HEK293 (cell line): ENCODE measurements at regions not wholly inside any gene's neighbourhood (a gene's known extent, or its start where the extent isn't known, plus 50 kb on each side); places are given as distances from the start of the nearest gene placed in this dataset.

ENCODE experiments used
- CTCF ChIA-PET: fragments of 350-600 bp; formaldehyde crosslinking; extraction: SDS; loops from one replicate; lab custom pipeline; 2021; ENCODE audit warnings: antibody characterized with exemption; lab: Yijun Ruan, JAX
- POLR2A ChIA-PET: fragments of 300-600 bp; formaldehyde crosslinking; extraction: SDS; loops from one replicate; lab custom pipeline; 2020; ENCODE audit warnings: antibody characterized with exemption, inconsistent platforms; lab: Yijun Ruan, JAX
- H3K27ac ChIP-seq: fragments of 200-500 bp; sonication (Bioruptor generic); 2 replicates; pipeline ENCODE4 v1.5.1; 2014; ENCODE audit warnings: low read depth, low read length, control low read depth, inconsistent platforms; ENCODE audit errors: extremely low read depth
- H3K36me3 ChIP-seq, 2 experiments: fragments of 200-500 bp in 1 of 2; sonication (Bioruptor generic) in 1 of 2; 1 replicate in 1 of 2; 2 replicates in 1 of 2; pipeline ENCODE4 v1.5.1; 2014 to 2017; ENCODE audit warnings: inconsistent platforms in 2 of 2, low read length in 2 of 2; ENCODE audit not compliant: control insufficient read depth in 2 of 2, insufficient read depth in 1 of 2
- H3K4me1 ChIP-seq: fragments of 200-500 bp; sonication (Bioruptor generic); 2 replicates; pipeline ENCODE4 v1.5.1; 2014; ENCODE audit warnings: mild to moderate bottlenecking, low read length, inconsistent platforms; ENCODE audit not compliant: control insufficient read depth, insufficient read depth
- H3K4me3 ChIP-seq: 2 replicates; pipeline ENCODE4 v1.5.1; 2011; ENCODE audit warnings: low read depth, mild to moderate bottlenecking, control low read depth, low read length, moderate library complexity
- H3K9me3 ChIP-seq: fragments of 200-500 bp; sonication (Bioruptor generic); 2 replicates; pipeline ENCODE4 v1.5.1; 2014; ENCODE audit warnings: low read depth, low read length, inconsistent platforms; ENCODE audit not compliant: control insufficient read depth, insufficient read depth
- GLIS1 ChIP-seq: fragments of 450-650 bp; formaldehyde crosslinking; IDR thresholded peaks from 2 replicates; pipeline ENCODE4 v1.5.1; 2016; ENCODE audit warnings: missing biosample characterization, missing genetic modification characterization
- GLIS2 ChIP-seq: fragments of 450-650 bp; formaldehyde crosslinking; IDR thresholded peaks from 2 replicates; pipeline ENCODE4 v1.5.1; 2016; ENCODE audit warnings: missing biosample characterization, missing genetic modification characterization
- KLF8 ChIP-seq: fragments of 450-650 bp; formaldehyde crosslinking; IDR thresholded peaks from 2 replicates; pipeline ENCODE4 v1.5.1; 2016; ENCODE audit warnings: missing biosample characterization, missing genetic modification characterization
- KLF9 ChIP-seq: fragments of 450-650 bp; formaldehyde crosslinking; IDR thresholded peaks from 2 replicates; pipeline ENCODE4 v1.5.1; 2016; ENCODE audit warnings: missing biosample characterization, missing genetic modification characterization, low read depth
- SP2 ChIP-seq: fragments of 450-650 bp; formaldehyde crosslinking; IDR thresholded peaks from 2 replicates; pipeline ENCODE4 v1.5.1; 2016; ENCODE audit warnings: missing biosample characterization, missing genetic modification characterization
- YY2 ChIP-seq: fragments of 450-650 bp; formaldehyde crosslinking; IDR thresholded peaks from 2 replicates; pipeline ENCODE4 v1.5.1; 2016; ENCODE audit warnings: missing biosample characterization, missing genetic modification characterization
- ZBTB1 ChIP-seq: fragments of 450-650 bp; formaldehyde crosslinking; IDR thresholded peaks from 2 replicates; pipeline ENCODE4 v1.5.1; 2016; ENCODE audit warnings: missing biosample characterization, missing genetic modification characterization
- ZBTB17 ChIP-seq: fragments of 450-650 bp; formaldehyde crosslinking; IDR thresholded peaks from 2 replicates; pipeline ENCODE4 v1.5.1; 2016; ENCODE audit warnings: missing biosample characterization, missing genetic modification characterization
- ZBTB8A ChIP-seq: fragments of 450-650 bp; formaldehyde crosslinking; IDR thresholded peaks from 2 replicates; pipeline ENCODE4 v1.5.1; 2016; ENCODE audit warnings: missing biosample characterization, missing genetic modification characterization
- ZFP37 ChIP-seq: fragments of 450-650 bp; formaldehyde crosslinking; IDR thresholded peaks from 2 replicates; pipeline ENCODE4 v1.5.1; 2016; ENCODE audit warnings: missing biosample characterization, missing genetic modification characterization
- ZNF184 ChIP-seq: fragments of 450-650 bp; IDR thresholded peaks from 2 replicates; pipeline ENCODE4 v1.5.1; 2018; ENCODE audit warnings: missing biosample characterization, mild to moderate bottlenecking, missing genetic modification characterization
- ZNF211 ChIP-seq: fragments of 450-650 bp; formaldehyde crosslinking; IDR thresholded peaks from 2 replicates; pipeline ENCODE4 v1.5.1; 2016; ENCODE audit warnings: low read depth, missing biosample characterization, missing genetic modification characterization
- ZNF214 ChIP-seq: fragments of 450-650 bp; formaldehyde crosslinking; IDR thresholded peaks from 2 replicates; pipeline ENCODE4 v1.5.1; 2017; ENCODE audit warnings: missing biosample characterization, mild to moderate bottlenecking, missing genetic modification characterization, borderline replicate concordance
- ZNF223 ChIP-seq: fragments of 450-650 bp; formaldehyde crosslinking; IDR thresholded peaks from 2 replicates; pipeline ENCODE4 v1.5.1; 2016; ENCODE audit warnings: missing biosample characterization, missing genetic modification characterization
- ZNF248 ChIP-seq: fragments of 450-650 bp; formaldehyde crosslinking; IDR thresholded peaks from 2 replicates; pipeline ENCODE4 v1.5.1; 2017; ENCODE audit warnings: missing biosample characterization, missing genetic modification characterization
- ZNF335 ChIP-seq: fragments of 450-650 bp; formaldehyde crosslinking; conservative IDR thresholded peaks from 2 replicates; pipeline ENCODE4 v1.5.1; 2016; ENCODE audit warnings: missing biosample characterization, missing genetic modification characterization
- ZNF530 ChIP-seq: fragments of 450-650 bp; formaldehyde crosslinking; IDR thresholded peaks from 2 replicates; pipeline ENCODE4 v1.5.1; 2016; ENCODE audit warnings: low read depth, missing biosample characterization, missing genetic modification characterization
- ZNF610 ChIP-seq: fragments of 450-650 bp; formaldehyde crosslinking; IDR thresholded peaks from 2 replicates; pipeline ENCODE4 v1.5.1; 2016; ENCODE audit warnings: missing biosample characterization, missing genetic modification characterization, borderline replicate concordance
- ZNF621 ChIP-seq: fragments of 450-650 bp; formaldehyde crosslinking; IDR thresholded peaks from 2 replicates; pipeline ENCODE4 v1.5.1; 2017; ENCODE audit warnings: missing biosample characterization, missing genetic modification characterization
- ZNF776 ChIP-seq: fragments of 450-650 bp; formaldehyde crosslinking; IDR thresholded peaks from 2 replicates; pipeline ENCODE4 v1.5.0; 2017; ENCODE audit warnings: missing biosample characterization, missing genetic modification characterization, borderline replicate concordance
- ZNF777 ChIP-seq: fragments of 450-650 bp; formaldehyde crosslinking; IDR thresholded peaks from 2 replicates; pipeline ENCODE4 v1.5.1; 2017; ENCODE audit warnings: missing biosample characterization, missing genetic modification characterization, borderline replicate concordance
- ZNF843 ChIP-seq: fragments of 450-650 bp; formaldehyde crosslinking; IDR thresholded peaks from 2 replicates; pipeline ENCODE4 v1.5.1; 2016; ENCODE audit warnings: missing biosample characterization, missing genetic modification characterization
- ZSCAN30 ChIP-seq: fragments of 450-650 bp; IDR thresholded peaks from 2 replicates; pipeline ENCODE4 v1.5.1; 2018; ENCODE audit warnings: missing biosample characterization, mild to moderate bottlenecking, missing genetic modification characterization, moderate library complexity
- ZXDB ChIP-seq: fragments of 450-650 bp; formaldehyde crosslinking; IDR thresholded peaks from 2 replicates; pipeline ENCODE4 v1.5.1; 2016; ENCODE audit warnings: missing biosample characterization, missing genetic modification characterization
- TF ChIP-seq, protein P1 (sequence below): fragments of 450-650 bp; formaldehyde crosslinking; optimal IDR thresholded peaks from 2 replicates; pipeline ENCODE3; 2016; ENCODE audit warnings: missing biosample characterization, mild to moderate bottlenecking, missing genetic modification characterization
- TF ChIP-seq, protein P2 (sequence below): fragments of 450-650 bp; formaldehyde crosslinking; IDR thresholded peaks from 2 replicates; pipeline ENCODE4 v1.5.1; 2017; ENCODE audit warnings: missing biosample characterization, missing genetic modification characterization
- TF ChIP-seq, protein P3 (sequence below): fragments of 450-650 bp; formaldehyde crosslinking; IDR thresholded peaks from 2 replicates; pipeline ENCODE4 v1.5.0; 2017; ENCODE audit warnings: missing biosample characterization, missing genetic modification characterization, borderline replicate concordance

DNA sequence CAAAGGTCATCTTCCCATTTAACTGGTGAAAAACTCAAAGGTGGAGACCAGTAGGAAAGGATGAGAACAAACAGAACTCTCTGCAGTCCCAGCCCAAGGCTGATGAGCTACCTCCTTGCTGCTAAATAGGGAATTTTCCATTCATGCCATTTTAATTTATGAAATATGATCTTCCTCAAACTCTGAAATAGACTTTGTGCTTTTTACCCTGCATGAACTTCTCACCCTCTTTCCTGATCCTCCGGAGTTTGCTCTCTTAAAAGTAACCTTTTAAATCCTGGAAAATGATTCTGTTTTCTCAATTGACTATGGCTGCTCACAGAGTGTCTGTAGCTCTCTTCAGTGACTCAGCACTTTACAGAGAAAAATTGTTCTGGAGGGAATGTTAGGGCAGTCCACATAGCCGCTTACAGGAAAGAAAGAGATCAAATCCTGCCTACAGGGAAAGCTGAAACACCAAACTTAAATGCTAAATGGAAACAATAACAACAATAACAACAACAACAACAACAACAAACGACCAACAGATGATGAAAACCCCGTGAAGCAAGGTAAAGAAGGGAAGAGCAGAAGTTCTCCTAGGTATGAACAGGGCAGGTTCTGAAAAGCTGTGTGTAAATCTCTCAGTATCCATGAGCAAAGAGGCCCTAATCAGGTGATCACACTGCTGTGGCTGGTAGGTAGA lies 79.8 kb upstream of the SESTD1 start:
- Histone ChIP-seq H3K4me3 (no peak overlapping the region), H3K4me1 (no peaks in the 10 kb centered on the region), H3K36me3 (no peaks in the 10 kb centered on the region), H3K9me3 (no peaks in the 10 kb centered on the region), H3K27ac (no peak overlapping the region)
- TF ChIP-seq ZBTB8A (tag by site-specific recombination) = no peak
- peak; percentile 78 for TF ChIP-seq ZBTB17
- no peak for TF ChIP-seq ZNF610 (tag by site-specific recombination)
- no peak for TF ChIP-seq ZNF530
- no peak for TF ChIP-seq SP2 (tag by site-specific recombination)
- TF ChIP-seq ZNF248 (tag by site-specific recombination) = no peak
- TF ChIP-seq KLF8 (tag by site-specific recombination) = no peak
- ChIA-PET POLR2A (no interaction called here), CTCF (interaction anchor here (1.4 kb wide), 1 partner anchor 126 kb away, joined by 3 read pairs; no protein-coding TSS in a partner anchor)

DNA sequence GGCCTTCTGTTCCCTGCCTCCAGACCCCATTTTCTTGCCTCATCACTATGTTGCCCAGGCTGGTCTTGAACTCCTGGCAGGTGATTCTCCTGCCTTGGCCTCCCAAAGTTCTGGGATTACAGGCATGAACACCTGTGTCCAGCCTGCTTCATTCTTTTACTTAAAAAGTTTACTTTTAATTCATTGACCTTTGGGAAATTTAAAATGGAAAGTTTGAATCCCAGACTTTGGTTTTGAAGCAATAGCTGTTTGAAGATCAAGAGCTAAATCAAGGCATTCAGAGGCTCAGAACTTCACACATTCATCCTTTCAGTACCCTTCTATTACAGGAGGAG lies 79.3 kb upstream of the SESTD1 start:
- TF ChIP-seq, protein P1, sequence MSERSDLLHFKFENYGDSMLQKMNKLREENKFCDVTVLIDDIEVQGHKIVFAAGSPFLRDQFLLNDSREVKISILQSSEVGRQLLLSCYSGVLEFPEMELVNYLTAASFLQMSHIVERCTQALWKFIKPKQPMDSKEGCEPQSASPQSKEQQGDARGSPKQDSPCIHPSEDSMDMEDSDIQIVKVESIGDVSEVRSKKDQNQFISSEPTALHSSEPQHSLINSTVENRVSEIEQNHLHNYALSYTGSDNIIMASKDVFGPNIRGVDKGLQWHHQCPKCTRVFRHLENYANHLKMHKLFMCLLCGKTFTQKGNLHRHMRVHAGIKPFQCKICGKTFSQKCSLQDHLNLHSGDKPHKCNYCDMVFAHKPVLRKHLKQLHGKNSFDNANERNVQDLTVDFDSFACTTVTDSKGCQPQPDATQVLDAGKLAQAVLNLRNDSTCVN (tag by site-specific recombination) = no peak
- no peak for TF ChIP-seq ZFP37
- TF ChIP-seq KLF9 (tag by site-specific recombination) = no peak
- TF ChIP-seq GLIS1 (tag by site-specific recombination) = no peak
- TF ChIP-seq, protein P2, sequence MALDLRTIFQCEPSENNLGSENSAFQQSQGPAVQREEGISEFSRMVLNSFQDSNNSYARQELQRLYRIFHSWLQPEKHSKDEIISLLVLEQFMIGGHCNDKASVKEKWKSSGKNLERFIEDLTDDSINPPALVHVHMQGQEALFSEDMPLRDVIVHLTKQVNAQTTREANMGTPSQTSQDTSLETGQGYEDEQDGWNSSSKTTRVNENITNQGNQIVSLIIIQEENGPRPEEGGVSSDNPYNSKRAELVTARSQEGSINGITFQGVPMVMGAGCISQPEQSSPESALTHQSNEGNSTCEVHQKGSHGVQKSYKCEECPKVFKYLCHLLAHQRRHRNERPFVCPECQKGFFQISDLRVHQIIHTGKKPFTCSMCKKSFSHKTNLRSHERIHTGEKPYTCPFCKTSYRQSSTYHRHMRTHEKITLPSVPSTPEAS (tag by site-specific recombination) = no peak
- no peak for TF ChIP-seq ZBTB1 (tag by site-specific recombination)
- no peak for TF ChIP-seq ZNF610 (tag by site-specific recombination)
- TF ChIP-seq ZNF184 = no peak
- no peak for TF ChIP-seq ZNF223 (tag by site-specific recombination)
- TF ChIP-seq ZNF621 (tag by site-specific recombination) = no peak
- TF ChIP-seq ZNF211 (tag by site-specific recombination) = no peak
- no peak for TF ChIP-seq ZNF776 (tag by site-specific recombination)
- ChIA-PET POLR2A (no interaction called here), CTCF (interaction anchor here (1.4 kb wide), 1 partner anchor 125 kb away, joined by 3 read pairs; no protein-coding TSS in a partner anchor)
- H3K27ac ChIP-seq = no peak overlapping the region
- no peak overlapping the region for H3K4me3 ChIP-seq
- H3K36me3 ChIP-seq = no peaks in the 10 kb centered on the region
- no peaks in the 10 kb centered on the region for H3K9me3 ChIP-seq
- H3K4me1 ChIP-seq = no peaks in the 10 kb centered on the region

DNA sequence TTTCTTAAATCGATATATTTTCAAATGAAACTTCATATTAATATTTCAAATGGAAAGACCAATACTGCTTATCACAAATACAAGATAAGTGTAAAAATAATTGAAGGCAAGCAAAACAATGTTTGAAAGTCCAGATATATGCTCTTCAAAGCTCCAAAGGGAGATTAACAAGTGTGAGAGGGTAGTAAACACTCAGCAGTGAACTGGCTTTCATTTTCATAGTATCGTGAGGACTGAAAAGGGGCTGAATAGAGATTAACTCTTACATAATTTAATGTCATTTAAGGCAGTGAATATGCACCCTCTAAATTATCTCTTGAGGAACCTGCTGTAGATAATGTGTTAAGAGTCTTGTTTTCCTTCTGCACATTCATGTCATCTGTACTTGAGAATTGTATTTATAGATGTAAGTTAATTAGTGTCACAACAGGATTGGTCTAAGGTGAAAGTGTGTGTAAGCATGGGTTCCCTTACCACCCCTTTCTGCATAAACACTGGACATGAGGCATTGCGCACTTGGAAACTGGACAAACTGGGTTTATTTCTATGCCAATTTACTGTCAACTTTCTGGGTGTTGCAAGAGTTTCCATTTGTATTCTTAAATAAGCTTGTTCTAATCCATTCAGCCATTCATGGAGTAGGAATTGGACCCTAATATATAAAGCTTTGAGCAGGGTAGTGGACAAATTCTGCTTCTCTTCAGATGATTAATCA lies 76.7 kb upstream of the SESTD1 start:
- POLR2A ChIA-PET = no interaction called here
- no peaks in the 10 kb centered on the region for H3K36me3 ChIP-seq
- no peak overlapping the region for H3K4me3 ChIP-seq
- no peaks in the 10 kb centered on the region for H3K9me3 ChIP-seq
- no peak overlapping the region for H3K27ac ChIP-seq
- CTCF ChIA-PET = interaction anchor here (0.5 to 1.5 kb wide), 4 partner anchors 12 to 546 kb away, joined by 3 to 5 read pairs (median 4); no protein-coding TSS in a partner anchor
- no peaks in the 10 kb centered on the region for H3K4me1 ChIP-seq
- TF ChIP-seq GLIS2 (no peak), YY2 (tag by site-specific recombination) (no peak), ZXDB (tag by site-specific recombination) (no peak), ZNF843 (tag by site-specific recombination) (no peak), ZNF777 (tag by site-specific recombination) (no peak), ZNF214 (tag by site-specific recombination) (no peak), ZSCAN30 (no peak), ZNF335 (tag by site-specific recombination) (no peak)
- TF ChIP-seq, protein P3, sequence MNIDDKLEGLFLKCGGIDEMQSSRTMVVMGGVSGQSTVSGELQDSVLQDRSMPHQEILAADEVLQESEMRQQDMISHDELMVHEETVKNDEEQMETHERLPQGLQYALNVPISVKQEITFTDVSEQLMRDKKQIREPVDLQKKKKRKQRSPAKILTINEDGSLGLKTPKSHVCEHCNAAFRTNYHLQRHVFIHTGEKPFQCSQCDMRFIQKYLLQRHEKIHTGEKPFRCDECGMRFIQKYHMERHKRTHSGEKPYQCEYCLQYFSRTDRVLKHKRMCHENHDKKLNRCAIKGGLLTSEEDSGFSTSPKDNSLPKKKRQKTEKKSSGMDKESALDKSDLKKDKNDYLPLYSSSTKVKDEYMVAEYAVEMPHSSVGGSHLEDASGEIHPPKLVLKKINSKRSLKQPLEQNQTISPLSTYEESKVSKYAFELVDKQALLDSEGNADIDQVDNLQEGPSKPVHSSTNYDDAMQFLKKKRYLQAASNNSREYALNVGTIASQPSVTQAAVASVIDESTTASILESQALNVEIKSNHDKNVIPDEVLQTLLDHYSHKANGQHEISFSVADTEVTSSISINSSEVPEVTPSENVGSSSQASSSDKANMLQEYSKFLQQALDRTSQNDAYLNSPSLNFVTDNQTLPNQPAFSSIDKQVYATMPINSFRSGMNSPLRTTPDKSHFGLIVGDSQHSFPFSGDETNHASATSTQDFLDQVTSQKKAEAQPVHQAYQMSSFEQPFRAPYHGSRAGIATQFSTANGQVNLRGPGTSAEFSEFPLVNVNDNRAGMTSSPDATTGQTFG (tag by site-specific recombination) = no peak
